ENCODE measurements at regions not wholly inside any gene's neighbourhood (a gene's known extent, or its start where the extent isn't known, plus 50 kb on each side); places are given as distances from the start of the nearest gene placed in this dataset.
"Not testable (repeated sequence)": the region's sequence is repeated elsewhere in the genome, so short reads cannot be mapped to it uniquely, and the experiment has no call there.

- DNase-seq = no peak
Observed at GRCh38 chr6:140554421-140554820, 1180.0 kb upstream of the CITED2 start.

GRCh38 chr6:140548366-140548765 lies 1173.9 kb upstream of the CITED2 start:
- no peak for DNase-seq

- no peak for DNase-seq
Observed at GRCh38 chr6:140546640-140547039, 1172.2 kb upstream of the CITED2 start.

GRCh38 chr6:140544431-140544830 lies 1170.0 kb upstream of the CITED2 start:
- DNase-seq = no peak

GRCh38 chr6:140542863-140543262 lies 1168.4 kb upstream of the CITED2 start:
- DNase-seq = no peak

GRCh38 chr6:140541288-140541687 lies 1166.8 kb upstream of the CITED2 start:
- DNase-seq = no peak

GRCh38 chr6:140540743-140541142 lies 1166.3 kb upstream of the CITED2 start:
- no peak for DNase-seq

GRCh38 chr6:140538926-140539325 lies 1164.5 kb upstream of the CITED2 start:
- DNase-seq = no peak

- no peak for DNase-seq
Observed at GRCh38 chr6:140537834-140538705, 1163.6 kb upstream of the CITED2 start.

- no peak for DNase-seq
Observed at GRCh38 chr6:140537211-140537610, 1162.8 kb upstream of the CITED2 start.

- no peak for DNase-seq
Observed at GRCh38 chr6:140535511-140535910, 1161.1 kb upstream of the CITED2 start.

GRCh38 chr6:140533526-140533925 lies 1159.1 kb upstream of the CITED2 start:
- DNase-seq = no peak

GRCh38 chr6:140504776-140505175 lies 1130.3 kb upstream of the CITED2 start:
- no peak for DNase-seq

GRCh38 chr6:140500849-140501248 lies 1126.4 kb upstream of the CITED2 start:
- DNase-seq = no peak

- DNase-seq = no peak
Observed at GRCh38 chr6:140499607-140500006, 1125.2 kb upstream of the CITED2 start.

GRCh38 chr6:140494321-140495108 lies 1120.1 kb upstream of the CITED2 start:
- no peak for DNase-seq

GRCh38 chr6:140493470-140493869 lies 1119.0 kb upstream of the CITED2 start:
- DNase-seq = not testable (repeated sequence)

- DNase-seq = no peak
Observed at GRCh38 chr6:140490081-140490480, 1115.6 kb upstream of the CITED2 start.

GRCh38 chr6:140487586-140487985 lies 1113.1 kb upstream of the CITED2 start:
- no peak for DNase-seq

- DNase-seq = no peak
Observed at GRCh38 chr6:140486450-140487361, 1112.3 kb upstream of the CITED2 start.

GRCh38 chr6:140485740-140486449 lies 1111.4 kb upstream of the CITED2 start:
- no peak for DNase-seq

GRCh38 chr6:140480852-140481251 lies 1106.4 kb upstream of the CITED2 start:
- DNase-seq = no peak
